K562 (cell line): ENCODE measurements at regions not wholly inside any gene's neighbourhood (a gene's known extent, or its start where the extent isn't known, plus 50 kb on each side); places are given as distances from the start of the nearest gene placed in this dataset.

Experiments
- ATAC-seq: fragments of 200-7000 bp; cut with Tn5 transposase; 3 replicates; pipeline ENCODE4 v1.9.1; 2020; ENCODE audit warnings: moderate library complexity
- BruUV-seq: library from RNA; stranded (reverse); fragments of 400-500 nt; replicated peaks from 2 replicates; lab custom pipeline; 2021; lab: Mats Ljungman, UMichigan
- CTCF ChIA-PET: fragments of 300-600 bp; formaldehyde crosslinking; extraction: SDS; loops from one replicate; lab custom pipeline; 2021; ENCODE audit warnings: low intra/inter-chr PET ratio; lab: Yijun Ruan, JAX
- POLR2A ChIA-PET: fragments of 300-600, 350-650 bp; sonication (Branson Sonifier 250); formaldehyde crosslinking; extraction: SDS; loops from one replicate; lab custom pipeline; 2021; ENCODE audit warnings: antibody characterized with exemption, inconsistent platforms; lab: Yijun Ruan, JAX
- DNase-seq, 4 experiments: peaks; one replicate each; pipeline versions ENCODE4 v3.0.0 to v3.0.0-alpha.2; 2011 to 2018; ENCODE audit warnings: low spot score in 3 of 4, mixed read lengths in 3 of 4; ENCODE audit errors: extremely low read depth in 1 of 4
- FAIRE-seq: peaks from 2 replicates; lab custom pipeline; 2011; peaks lifted over from hg19 to GRCh38; lab: Jason Lieb, UNC
- H2AFZ ChIP-seq: 2 replicates; pipeline ENCODE4 v1.6.0; 2011; ENCODE audit warnings: low read depth, low read length, control low read depth, inconsistent platforms
- H3K27ac ChIP-seq: fragments of 200-600 bp; 3 replicates; pipeline ENCODE4 v1.8.0; 2011; ENCODE audit warnings: low read depth, mild to moderate bottlenecking, control low read depth, inconsistent platforms, low read length, moderate library complexity, mixed read lengths; ENCODE audit errors: extremely low read depth
- H3K27me3 ChIP-seq, 2 experiments: fragments of 300-600 bp in 1 of 2; 2 replicates in 1 of 2; 3 replicates in 1 of 2; pipeline versions ENCODE4 v1.6.0 to v1.8.0; 2011; ENCODE audit warnings: inconsistent platforms in 2 of 2, low read length in 2 of 2, mild to moderate bottlenecking in 1 of 2, mixed read lengths in 1 of 2, moderate library complexity in 1 of 2; ENCODE audit not compliant: control insufficient read depth in 2 of 2, insufficient read depth in 2 of 2
- H3K36me3 ChIP-seq: fragments of 300-600 bp; 3 replicates; pipeline ENCODE4 v1.8.0; 2011; ENCODE audit warnings: mild to moderate bottlenecking, low read length, inconsistent platforms; ENCODE audit not compliant: control insufficient read depth, insufficient read depth
- H3K4me1 ChIP-seq, 2 experiments: fragments of 200-600 bp in 1 of 2; replicated peaks in 1 of 2; 2 replicates in 1 of 2; 3 replicates in 1 of 2; pipeline versions ENCODE4 v1.5.1 to v1.8.0; 2011; ENCODE audit warnings: inconsistent platforms in 2 of 2, low read length in 2 of 2, mild to moderate bottlenecking in 1 of 2, mixed read lengths in 1 of 2, moderate library complexity in 1 of 2; ENCODE audit not compliant: control insufficient read depth in 2 of 2, insufficient read depth in 2 of 2
- H3K4me2 ChIP-seq: 2 replicates; pipeline ENCODE4 v1.6.1; 2011; ENCODE audit warnings: low read length, control low read depth, inconsistent platforms, mixed read lengths; ENCODE audit not compliant: insufficient read depth
- H3K4me3 ChIP-seq: fragments of 200-600 bp; sonication (generic), shearing (Covaris generic); 2 replicates; pipeline ENCODE4 v1.5.1; 2016; ENCODE audit warnings: control low read depth, inconsistent platforms
- H3K79me2 ChIP-seq: fragments of 200-600 bp; 3 replicates; pipeline ENCODE4 v1.8.0; 2011; ENCODE audit warnings: low read length, inconsistent platforms; ENCODE audit not compliant: control insufficient read depth, insufficient read depth
- H3K9ac ChIP-seq, 2 experiments: 2 replicates each; pipeline versions ENCODE4 v1.6.0 to v1.6.1; 2011; ENCODE audit warnings: low read depth in 2 of 2, low read length in 2 of 2, control low read depth in 1 of 2, inconsistent platforms in 1 of 2, mild to moderate bottlenecking in 1 of 2, mixed read lengths in 1 of 2; ENCODE audit not compliant: insufficient read depth in 1 of 2
- H3K9me1 ChIP-seq: one replicate; pipeline ENCODE4 v1.6.0; 2011; ENCODE audit warnings: inconsistent platforms, mild to moderate bottlenecking, low read length, moderate library complexity; ENCODE audit not compliant: control insufficient read depth, insufficient read depth
- H3K9me3 ChIP-seq: replicated peaks from 2 replicates; pipeline ENCODE4 v1.5.1; 2011; ENCODE audit warnings: low read depth, low read length, inconsistent platforms; ENCODE audit not compliant: control insufficient read depth, insufficient read depth
- H4K20me1 ChIP-seq: replicated peaks from 2 replicates; pipeline ENCODE4 v1.6.1; 2011; ENCODE audit warnings: low read length, inconsistent platforms, mixed read lengths; ENCODE audit not compliant: control insufficient read depth, insufficient read depth
- HEY1 ChIP-seq: fragments of 250-450 bp; sonication (Bioruptor Pico); IDR thresholded peaks from 2 replicates; pipeline ENCODE4 v1.5.0; 2020; ENCODE audit warnings: mild to moderate bottlenecking, moderate library complexity, borderline replicate concordance
- NUFIP1 ChIP-seq: fragments of 450-650 bp; IDR thresholded peaks from 2 replicates; pipeline ENCODE4 v1.6.1; 2018; ENCODE audit not compliant: partially characterized antibody
- PHF20 ChIP-seq: fragments of 450-650 bp; IDR thresholded peaks from 2 replicates; pipeline ENCODE4 v1.6.1; 2018; ENCODE audit not compliant: partially characterized antibody
- PRDM10 ChIP-seq: fragments of 450-650 bp; IDR thresholded peaks from 2 replicates; pipeline ENCODE4 v1.6.1; 2018; ENCODE audit not compliant: partially characterized antibody
- RREB1 ChIP-seq: fragments of 250-450 bp; sonication (Bioruptor Pico); IDR thresholded peaks from 2 replicates; pipeline ENCODE4 v1.4.0; 2020
- SNAPC5 ChIP-seq: fragments of 250-450 bp; sonication (Bioruptor Pico); IDR thresholded peaks from 2 replicates; pipeline ENCODE4 v1.8.0; 2021; ENCODE audit warnings: moderate library complexity, mild to moderate bottlenecking, inconsistent platforms
- THAP7 ChIP-seq: fragments of 250-450 bp; sonication (Bioruptor Pico); IDR thresholded peaks from 2 replicates; pipeline ENCODE4 v1.5.0; 2021
- ZHX1 ChIP-seq: fragments of 150-350 bp; conservative IDR thresholded peaks from 2 replicates; pipeline ENCODE4 v1.6.1; 2014; ENCODE audit warnings: low read length
- ZNF224 ChIP-seq: sonication (generic); formaldehyde crosslinking; IDR thresholded peaks from 2 replicates; pipeline ENCODE4 v1.8.0; 2022; ENCODE audit warnings: mild to moderate bottlenecking, missing genetic modification reagents
- WGBS: fragments of 100-300 bp; shearing (Covaris generic); methylation state at CpG from one replicate; pipeline ENCODE4 v1.1.6; 2016; ENCODE audit warnings: low coverage, mixed read lengths; ENCODE audit not compliant: insufficient coverage; ENCODE audit errors: missing lambda C conversion rate; 5-methylcytosine and 5-hydroxymethylcytosine counted together
- in situ Hi-C: fragments of 300-500 bp; cut with MboI; formaldehyde crosslinking; loops from 4 replicates; pipeline ENCODE4 v1.15.0; 2018; ENCODE audit warnings: inconsistent platforms, mixed read lengths
- intact Hi-C: fragments of 100-400 bp; cut with micrococcal nuclease; formaldehyde crosslinking; loops from 2 replicates; pipeline ENCODE4 v1.14.2; 2022

- in situ Hi-C loops, result no loop called here
- WGBS, result 10% methylated on average over 2 of the region's 2 CpGs
- Histone ChIP-seq H3K4me2 (no peak overlapping the region), H3K27me3 (no peaks in the 10 kb centered on the region), H3K27ac (no peak overlapping the region), H3K4me1 (no peaks in the 10 kb centered on the region), H3K4me3 (no peak overlapping the region), H2AFZ (no peak overlapping the region), H4K20me1 (no peaks in the 10 kb centered on the region), H3K79me2 (no peaks in the 10 kb centered on the region), H3K36me3 (no peaks in the 10 kb centered on the region), H3K9me3 (no peaks in the 10 kb centered on the region), H3K9ac (no peak overlapping the region), H3K9me1 (no peaks in the 10 kb centered on the region)
- FAIRE-seq (no peak), DNase-seq (no peak), ATAC-seq (no peak)
- intact Hi-C loops, result no loop called here
- ChIA-PET CTCF (no interaction called here), POLR2A (no interaction called here)
- no TSS peak for BruUV-seq
- TF ChIP-seq THAP7 (CRISPR knock-in tag), result no peak
- no peak for TF ChIP-seq PHF20
- no peak for TF ChIP-seq ZNF224
- no peak for TF ChIP-seq NUFIP1
- no peak for TF ChIP-seq PRDM10
- TF ChIP-seq RREB1 (CRISPR knock-in tag), result no peak
- no peak for TF ChIP-seq SNAPC5
- TF ChIP-seq ZHX1, result no peak
- TF ChIP-seq HEY1 (CRISPR knock-in tag), result no peak
These were observed 1039.3 kb upstream of the FOXG1 start for GRCh38 chr14:27727251-27727770.
